HG03378 (cell line): ENCODE measurements at regions not wholly inside any gene's neighbourhood (a gene's known extent, or its start where the extent isn't known, plus 50 kb on each side); places are given as distances from the start of the nearest gene placed in this dataset.

Source experiments
- ATAC-seq: cut with Tn5 transposase; IDR thresholded peaks from one replicate; pipeline ENCODE4 v1.9.1; 2021; ENCODE audit warnings: mild to moderate bottlenecking, moderate library complexity; ENCODE audit not compliant: unreplicated experiment

- ATAC-seq, result no peak
Observed at GRCh38 chr6:9957215-9957759, 457.6 kb downstream of the TFAP2A start.

GRCh38 chr6:9948678-9949077 lies 466.2 kb downstream of the TFAP2A start:
- ATAC-seq, result no peak

GRCh38 chr6:9943986-9944385 lies 470.9 kb downstream of the TFAP2A start:
- no peak for ATAC-seq

GRCh38 chr6:9943026-9943425 lies 471.8 kb downstream of the TFAP2A start:
- no peak for ATAC-seq

- ATAC-seq, result no peak
Observed at GRCh38 chr6:9942131-9942530, 472.7 kb downstream of the TFAP2A start.

GRCh38 chr6:9938801-9939200 lies 476.1 kb downstream of the TFAP2A start:
- ATAC-seq, result no peak

- no peak for ATAC-seq
Observed at GRCh38 chr6:9937031-9937763, 477.7 kb downstream of the TFAP2A start.

GRCh38 chr6:9936551-9936950 lies 478.3 kb downstream of the TFAP2A start:
- no peak for ATAC-seq

GRCh38 chr6:9933677-9934076 lies 481.2 kb downstream of the TFAP2A start:
- ATAC-seq, result no peak

GRCh38 chr6:9927275-9927674 lies 487.6 kb downstream of the TFAP2A start:
- no peak for ATAC-seq

- ATAC-seq, result no peak
Observed at GRCh38 chr6:9924971-9925370, 489.9 kb downstream of the TFAP2A start.

- no peak for ATAC-seq
Observed at GRCh38 chr6:9921366-9921765, 493.5 kb downstream of the TFAP2A start.

GRCh38 chr6:9914951-9915350 lies 499.9 kb downstream of the TFAP2A start:
- ATAC-seq, result no peak

- ATAC-seq, result no peak
Observed at GRCh38 chr6:9901376-9901775, 513.5 kb downstream of the TFAP2A start.

- ATAC-seq, result no peak
Observed at GRCh38 chr6:9896806-9897205, 518.1 kb downstream of the TFAP2A start.

- ATAC-seq, result no peak
Observed at GRCh38 chr6:9890893-9891292, 524.0 kb downstream of the TFAP2A start.

GRCh38 chr6:9890469-9890868 lies 524.4 kb downstream of the TFAP2A start:
- ATAC-seq, result no peak

GRCh38 chr6:9878535-9878934 lies 536.3 kb downstream of the TFAP2A start:
- ATAC-seq, result no peak

GRCh38 chr6:9875605-9876353 lies 539.1 kb downstream of the TFAP2A start:
- no peak for ATAC-seq

GRCh38 chr6:9862603-9863167 lies 552.2 kb downstream of the TFAP2A start:
- no peak for ATAC-seq

GRCh38 chr6:9851541-9852380 lies 563.1 kb downstream of the TFAP2A start:
- ATAC-seq, result no peak
